Neural progenitor cell (in vitro differentiated cells): ENCODE measurements at regions not wholly inside any gene's neighbourhood (a gene's known extent, or its start where the extent isn't known, plus 50 kb on each side); places are given as distances from the start of the nearest gene placed in this dataset.

Experiments
- CTCF ChIP-seq: fragments of 200-600 bp; sonication (generic); IDR thresholded peaks from 2 replicates; pipeline ENCODE4 v1.5.1; 2017; ENCODE audit warnings: antibody characterized with exemption, mild to moderate bottlenecking
- EZH2phosphoT487 ChIP-seq: fragments of 200-600 bp; sonication (generic); IDR thresholded peaks from 2 replicates; pipeline ENCODE4 v1.6.1; 2017; ENCODE audit warnings: antibody characterized with exemption

- TF ChIP-seq CTCF (no peak), EZH2phosphoT487 (no peak)
These were observed 334.6 kb downstream of the MN1 start for GRCh38 chr22:27466778-27467438.
